GM18907 (cell line): ENCODE measurements at regions not wholly inside any gene's neighbourhood (a gene's known extent, or its start where the extent isn't known, plus 50 kb on each side); places are given as distances from the start of the nearest gene placed in this dataset.
A peak's percentile ranks its signal among the peaks of the same experiment; 100 is the strongest.
"Not testable (repeated sequence)": the region's sequence is repeated elsewhere in the genome, so short reads cannot be mapped to it uniquely, and the experiment has no call there.

Source experiments
- ATAC-seq: cut with Tn5 transposase; IDR thresholded peaks from one replicate; pipeline ENCODE4 v1.9.1; 2021; ENCODE audit warnings: mild to moderate bottlenecking, moderate library complexity; ENCODE audit not compliant: unreplicated experiment

DNA sequence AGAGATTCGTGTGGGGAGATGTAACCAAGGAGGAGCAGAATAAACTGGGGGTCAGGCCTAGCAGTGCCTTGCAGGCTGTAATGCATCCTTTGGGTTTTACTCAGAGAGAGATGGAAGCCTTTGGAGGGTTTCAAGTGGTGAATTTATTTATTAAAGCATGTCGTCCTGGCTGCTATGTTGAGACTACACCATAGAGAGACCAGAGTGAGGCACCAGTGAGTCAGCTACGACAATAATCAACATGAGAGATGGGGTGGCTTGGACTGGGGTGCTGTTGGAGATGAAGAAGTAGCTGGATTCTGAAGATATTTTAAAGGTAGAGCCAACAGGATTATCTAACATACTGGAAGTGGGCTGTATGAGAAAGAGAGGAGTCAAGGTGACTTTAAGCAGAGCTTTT, 335.3 kb upstream of the ARHGEF26 start:
- ATAC-seq, result peak; percentile 65

DNA sequence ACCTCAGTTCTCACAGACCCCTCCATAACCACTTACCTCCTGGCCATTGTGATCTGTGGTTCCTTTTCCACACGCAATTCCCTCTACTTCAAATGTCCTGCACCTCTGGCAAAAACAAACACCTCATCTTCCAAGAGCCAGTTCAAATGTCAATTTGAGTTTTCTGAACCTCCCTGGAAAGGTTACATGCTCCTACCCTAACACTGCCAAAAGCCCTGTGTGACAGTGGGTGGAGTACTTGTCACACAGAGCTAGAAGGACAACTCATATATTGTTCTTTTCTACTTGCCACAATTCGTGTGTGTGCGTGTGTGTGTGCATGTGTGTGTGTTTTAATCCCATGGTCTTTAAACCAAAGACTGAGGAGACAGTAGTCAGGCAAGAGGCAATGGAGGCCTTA, 331.8 kb upstream of the ARHGEF26 start:
- ATAC-seq, result no peak

DNA sequence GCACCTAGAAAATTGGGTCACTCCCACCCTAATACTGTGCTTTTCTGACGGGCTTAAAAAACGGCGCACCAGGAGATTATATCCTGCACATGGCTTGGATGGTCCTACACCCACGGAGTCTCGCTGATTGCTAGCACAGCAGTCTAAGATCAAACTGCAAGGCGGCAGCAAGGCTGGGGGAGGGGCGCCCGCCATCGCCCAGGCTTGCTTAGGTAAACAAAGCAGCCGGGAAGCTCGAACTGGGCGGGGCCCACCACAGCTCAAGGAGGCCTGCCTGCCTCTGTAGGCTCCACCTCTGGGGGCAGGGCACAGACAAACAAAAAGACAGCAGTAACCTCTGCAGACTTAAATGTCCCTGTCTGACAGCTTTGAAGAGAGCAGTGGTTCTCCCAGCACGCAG, 324.1 kb upstream of the ARHGEF26 start:
- not testable (repeated sequence) for ATAC-seq

DNA sequence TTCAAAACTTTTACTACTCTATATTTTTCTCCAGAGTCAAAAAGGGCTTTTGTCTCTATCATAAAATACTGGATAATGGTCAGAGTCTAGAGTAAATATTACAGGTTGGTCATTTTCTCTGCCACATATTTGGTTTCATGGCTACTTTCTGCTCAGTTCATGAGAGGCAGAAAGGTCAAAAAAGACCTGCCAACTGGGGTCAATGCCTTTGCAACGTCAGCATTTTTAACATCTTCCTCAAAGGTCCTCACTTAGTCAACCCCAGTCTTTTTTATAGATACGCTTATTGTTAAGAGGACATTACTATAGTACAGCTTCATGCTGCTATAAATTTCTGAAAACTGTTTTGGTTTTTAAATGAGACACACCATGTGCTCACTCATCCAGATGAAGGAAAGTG, 312.1 kb upstream of the ARHGEF26 start:
- ATAC-seq, result no peak

DNA sequence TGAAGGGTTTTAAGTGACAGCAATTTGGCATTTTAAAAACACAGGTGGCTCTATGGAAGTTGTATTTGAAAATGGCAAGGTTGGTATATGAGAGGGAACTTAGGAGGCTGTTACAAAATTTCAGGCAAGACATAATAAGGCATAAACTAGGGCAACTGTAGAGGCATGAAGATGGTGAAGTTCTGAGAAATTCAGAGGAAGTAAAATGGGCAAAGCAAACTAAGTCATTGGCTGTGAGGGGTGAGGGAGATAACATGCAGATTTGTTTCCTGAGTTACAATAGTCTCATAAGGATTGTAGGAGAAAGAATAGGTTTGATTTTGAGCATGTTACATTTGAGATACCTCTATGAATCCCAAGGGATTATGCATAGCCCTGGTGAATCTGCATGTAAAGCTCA, 302.9 kb upstream of the ARHGEF26 start:
- ATAC-seq, result no peak

DNA sequence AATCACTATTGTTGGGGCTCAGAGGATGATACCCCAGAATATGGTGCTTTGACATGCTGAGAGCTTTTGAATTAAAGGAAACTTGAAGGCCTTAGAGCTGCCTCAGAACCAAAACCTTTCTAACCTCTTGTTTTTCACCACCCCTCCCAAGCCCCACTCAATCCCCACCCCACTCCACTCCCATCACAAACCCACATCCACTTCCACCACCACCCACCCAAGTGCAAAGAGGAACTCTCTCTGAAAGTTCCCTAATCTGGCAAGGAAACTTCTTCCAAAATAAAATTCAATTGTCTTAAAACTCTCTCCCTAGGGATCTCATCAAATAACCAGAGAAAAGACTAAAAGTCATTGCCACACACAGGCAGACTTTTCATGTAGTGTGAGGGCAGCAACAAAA, 301.2 kb upstream of the ARHGEF26 start:
- no peak for ATAC-seq

GRCh38 chr3:153828346-153828745, 292.8 kb upstream of the ARHGEF26 start:
- ATAC-seq, result not testable (repeated sequence)

- ATAC-seq, result no peak
Measured at GRCh38 chr3:153829606-153830170, 291.5 kb upstream of the ARHGEF26 start.

DNA sequence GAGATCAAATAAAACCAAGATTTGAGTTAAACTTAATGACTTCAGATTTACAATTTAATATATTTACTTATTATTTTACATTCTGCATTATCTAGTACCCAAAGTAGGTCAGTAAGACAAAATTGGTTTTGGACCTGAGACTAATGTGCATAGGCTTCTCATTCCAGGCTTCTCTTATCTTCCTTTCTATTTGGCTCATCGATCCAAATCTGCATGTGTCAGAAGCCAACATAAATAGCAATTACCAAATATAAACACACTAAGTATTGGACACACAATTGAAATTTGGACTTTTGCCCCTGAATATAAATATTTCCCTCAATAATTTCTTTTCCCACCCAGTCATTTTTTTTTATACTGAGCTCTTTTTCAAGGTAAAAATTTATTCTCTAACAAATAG, 290.6 kb upstream of the ARHGEF26 start:
- no peak for ATAC-seq

- ATAC-seq, result no peak
Measured at GRCh38 chr3:153835540-153835939, 285.6 kb upstream of the ARHGEF26 start.

- no peak for ATAC-seq
Measured at GRCh38 chr3:153840487-153840886, 280.7 kb upstream of the ARHGEF26 start.

DNA sequence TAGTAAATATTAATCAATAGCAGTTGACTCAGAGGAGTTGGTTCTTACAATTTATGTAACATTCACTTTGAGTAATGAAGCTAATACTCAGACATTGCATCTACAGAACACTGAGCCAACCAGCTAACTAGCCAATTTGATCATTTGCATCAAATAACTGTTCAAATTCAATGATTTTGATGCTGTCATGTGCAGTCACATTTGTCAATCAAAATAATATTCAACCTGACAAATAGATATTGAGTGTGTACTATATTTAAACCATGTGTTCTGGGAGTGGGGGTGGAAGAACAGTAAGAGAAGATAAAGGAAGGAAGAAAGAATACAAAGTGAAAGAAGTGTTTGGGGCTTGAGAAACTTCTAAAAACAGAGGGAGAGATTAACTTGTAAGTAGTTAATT, 277.2 kb upstream of the ARHGEF26 start:
- ATAC-seq, result no peak

DNA sequence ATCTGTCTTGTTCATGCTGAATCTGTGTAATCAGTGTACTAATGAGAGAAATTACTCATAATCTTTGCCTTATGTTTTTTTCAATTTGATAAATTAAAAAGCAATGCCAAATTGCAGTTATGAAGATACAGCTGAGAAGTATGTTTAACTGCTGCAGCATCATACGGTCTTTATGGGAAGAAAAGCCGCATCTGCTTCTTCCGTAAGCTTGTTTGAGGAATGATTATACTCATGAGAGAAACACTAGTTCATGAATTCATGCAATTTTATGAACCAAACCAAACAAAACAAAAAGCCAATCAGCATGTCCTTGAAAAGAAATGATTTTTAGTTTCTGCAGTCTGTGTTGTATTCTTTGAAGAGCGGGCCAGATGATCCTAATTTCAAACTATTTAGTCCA, 275.9 kb upstream of the ARHGEF26 start:
- no peak for ATAC-seq

DNA sequence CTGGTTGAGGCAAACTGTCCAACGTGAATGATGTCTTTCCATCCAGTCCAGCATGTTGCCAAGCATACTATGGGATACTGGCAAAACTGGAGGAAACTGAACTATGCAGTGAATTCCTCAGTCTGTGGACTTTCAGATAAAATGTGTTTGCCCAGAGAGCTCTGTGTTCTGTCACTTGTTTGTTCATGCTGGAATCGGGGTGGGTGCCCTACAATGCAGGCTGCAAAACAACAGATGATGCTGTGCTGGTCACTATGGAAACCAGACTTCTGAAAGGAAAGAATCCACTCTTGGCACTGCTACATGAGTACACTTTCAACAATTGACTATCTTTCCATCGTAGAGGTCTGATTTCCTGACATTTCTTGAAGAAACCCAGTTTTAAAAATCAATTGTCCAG, 272.5 kb upstream of the ARHGEF26 start:
- no peak for ATAC-seq

- ATAC-seq, result no peak
Measured at GRCh38 chr3:153852355-153852754, 268.8 kb upstream of the ARHGEF26 start.

- no peak for ATAC-seq
Measured at GRCh38 chr3:153853163-153853562, 268.0 kb upstream of the ARHGEF26 start.

- peak; percentile 74 for ATAC-seq
Measured at GRCh38 chr3:153855772-153856171, 265.4 kb upstream of the ARHGEF26 start.

DNA sequence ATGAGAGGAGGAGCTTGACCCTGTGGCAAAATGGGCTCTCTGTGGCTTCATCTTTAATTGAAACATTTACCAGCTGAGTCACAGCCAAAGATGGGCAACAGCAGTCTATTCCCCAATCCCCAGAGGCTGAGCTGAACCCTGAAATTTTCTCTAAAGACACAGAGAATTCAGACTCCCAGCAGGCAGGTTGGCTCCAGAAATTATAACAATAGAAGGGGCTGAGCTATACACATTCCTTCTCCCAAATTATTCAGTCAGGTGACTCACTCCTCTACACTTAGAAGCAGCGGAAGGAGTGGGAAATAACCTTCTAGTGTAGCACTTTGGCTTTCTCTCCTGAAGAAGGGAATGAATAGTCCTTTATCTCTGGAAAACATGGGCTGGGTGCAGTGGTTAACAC, 264.3 kb upstream of the ARHGEF26 start:
- ATAC-seq, result no peak

GRCh38 chr3:153864793-153865192, 256.4 kb upstream of the ARHGEF26 start:
- ATAC-seq, result no peak

DNA sequence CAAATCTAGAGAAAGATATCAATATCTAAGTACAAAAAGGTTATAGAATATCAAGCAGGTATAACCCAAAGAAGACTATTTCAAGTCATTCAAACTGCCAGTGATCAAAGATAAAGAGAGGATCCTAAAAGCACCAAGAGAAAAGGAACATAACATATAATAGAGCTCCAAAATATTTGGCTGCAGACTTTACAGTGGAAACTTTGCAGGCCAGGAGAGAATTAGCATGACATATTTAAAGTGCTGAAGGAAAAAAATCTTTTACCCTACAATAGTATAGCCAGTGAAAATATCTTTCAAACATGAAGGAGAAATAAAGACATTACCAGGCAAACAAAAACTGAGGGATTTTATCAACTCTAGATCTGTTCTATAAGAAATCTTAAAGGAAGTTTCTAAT, 254.3 kb upstream of the ARHGEF26 start:
- ATAC-seq, result no peak

DNA sequence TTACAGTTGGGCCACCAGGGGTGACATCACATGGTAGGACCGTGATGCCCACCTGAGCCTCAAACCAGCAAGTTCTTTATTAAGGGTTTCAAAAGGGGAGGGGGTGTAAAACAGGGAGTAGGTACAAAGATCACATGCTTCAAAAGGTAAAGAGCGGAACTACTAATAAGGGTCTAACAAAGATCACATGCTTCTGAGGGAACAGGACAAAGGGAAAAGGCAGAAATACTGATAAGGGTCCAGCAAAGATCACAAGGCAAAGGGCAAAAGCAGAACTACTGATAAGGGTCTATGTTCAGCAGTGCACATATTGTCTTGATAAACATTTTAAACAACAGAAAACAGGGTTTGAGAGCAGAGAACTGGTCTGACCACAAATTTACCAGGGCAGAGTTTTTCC, 246.8 kb upstream of the ARHGEF26 start:
- ATAC-seq, result not testable (repeated sequence)

DNA sequence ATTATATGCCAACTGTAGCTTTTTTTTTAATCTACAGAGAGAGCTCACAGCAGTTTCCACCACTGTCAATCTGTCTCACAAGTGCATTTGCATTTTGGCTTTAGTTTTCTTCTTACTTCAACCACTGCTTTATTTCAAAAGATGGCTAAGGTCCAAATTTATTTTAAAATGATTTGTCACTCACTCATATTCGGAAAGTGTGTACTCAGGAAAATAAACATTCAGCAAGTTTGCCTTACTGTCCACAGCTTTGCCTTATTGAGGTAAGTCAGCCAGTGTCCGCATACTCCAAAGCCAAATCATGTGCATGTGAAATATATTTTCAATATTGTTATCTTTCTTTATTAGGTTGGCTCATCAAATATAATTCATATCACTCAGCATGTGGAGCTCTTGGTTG, 240.7 kb upstream of the ARHGEF26 start:
- ATAC-seq, result no peak

- no peak for ATAC-seq
Measured at GRCh38 chr3:153881201-153881600, 240.0 kb upstream of the ARHGEF26 start.

DNA sequence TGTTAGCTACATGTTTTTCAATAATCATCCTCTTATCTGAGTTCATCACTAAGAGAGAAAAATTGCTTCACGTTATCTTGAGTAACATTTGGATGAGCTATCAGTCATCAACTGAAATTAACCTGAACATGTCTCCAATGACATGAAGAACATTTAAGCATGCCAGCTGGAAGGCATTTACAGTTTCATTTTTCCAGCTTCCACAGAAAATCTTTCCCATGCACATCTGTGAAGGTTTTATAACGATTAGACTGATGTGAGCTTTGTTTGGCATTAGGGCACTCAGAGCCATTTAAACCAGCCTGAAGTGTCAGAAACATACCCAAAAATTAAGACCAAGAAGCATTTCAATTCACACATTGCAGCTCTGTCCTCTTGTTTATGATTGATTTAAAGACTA, 235.8 kb upstream of the ARHGEF26 start:
- ATAC-seq, result no peak
